GM12865 (cell line): ENCODE measurements at regions not wholly inside any gene's neighbourhood (a gene's known extent, or its start where the extent isn't known, plus 50 kb on each side); places are given as distances from the start of the nearest gene placed in this dataset.

Experiments
- DNase-seq: peaks from one replicate; pipeline ENCODE4 v3.0.0; 2010; ENCODE audit warnings: low read depth
- H3K4me3 ChIP-seq: 2 replicates; pipeline ENCODE4 v1.5.1; 2011; ENCODE audit warnings: mild to moderate bottlenecking, low read depth, low read length, control low read depth
- TF ChIP-seq, protein P1 (sequence below): IDR thresholded peaks from 2 replicates; pipeline ENCODE4 v1.5.1; 2011; ENCODE audit warnings: low read length, control low read depth, low read depth, inconsistent platforms; ENCODE audit not compliant: insufficient read depth; ENCODE audit errors: missing control alignments

DNA sequence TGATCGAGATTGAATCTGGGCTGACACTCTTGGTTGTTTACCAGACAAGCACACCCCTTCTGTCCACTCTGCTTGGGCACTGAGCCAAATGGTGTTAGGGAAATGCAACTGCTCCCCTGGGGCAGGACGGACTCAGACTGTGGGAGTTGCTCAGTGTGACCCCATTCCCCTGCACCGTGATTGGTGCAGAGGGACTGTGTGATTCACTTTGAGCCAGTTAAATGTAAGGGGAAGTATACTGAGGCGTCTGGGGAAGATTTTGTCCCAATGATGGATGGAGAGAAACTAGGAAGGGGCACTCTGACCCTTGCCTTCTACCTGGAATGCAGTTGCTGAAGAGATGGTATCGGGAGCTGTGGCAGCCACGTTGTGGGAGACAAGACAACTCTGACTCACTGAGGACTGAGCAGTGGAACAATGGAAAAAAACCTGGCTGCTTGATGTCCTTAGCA is 196.0 kb upstream of the ANKRD55 start:
- no peak for DNase-seq
- no peak overlapping the region for H3K4me3 ChIP-seq

DNA sequence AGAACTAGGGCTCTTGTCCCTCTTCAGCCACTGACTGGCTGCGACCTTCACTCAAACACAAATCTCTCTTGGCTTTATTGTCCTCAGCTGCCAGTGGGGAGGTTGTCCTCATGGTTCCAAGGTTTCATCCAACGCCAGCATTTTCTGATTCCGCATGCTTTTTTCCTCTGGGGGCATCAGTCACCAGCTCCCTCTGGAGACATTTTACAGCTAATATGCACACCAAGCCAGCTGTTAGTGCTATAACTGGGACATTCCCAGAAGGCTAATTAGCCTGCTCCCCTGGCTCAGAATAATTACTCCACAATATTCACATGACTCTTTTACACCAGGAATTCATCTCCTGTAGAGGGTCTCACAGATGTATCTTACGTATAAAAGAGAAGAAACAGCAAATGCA is 193.6 kb upstream of the ANKRD55 start:
- TF ChIP-seq, protein P1, sequence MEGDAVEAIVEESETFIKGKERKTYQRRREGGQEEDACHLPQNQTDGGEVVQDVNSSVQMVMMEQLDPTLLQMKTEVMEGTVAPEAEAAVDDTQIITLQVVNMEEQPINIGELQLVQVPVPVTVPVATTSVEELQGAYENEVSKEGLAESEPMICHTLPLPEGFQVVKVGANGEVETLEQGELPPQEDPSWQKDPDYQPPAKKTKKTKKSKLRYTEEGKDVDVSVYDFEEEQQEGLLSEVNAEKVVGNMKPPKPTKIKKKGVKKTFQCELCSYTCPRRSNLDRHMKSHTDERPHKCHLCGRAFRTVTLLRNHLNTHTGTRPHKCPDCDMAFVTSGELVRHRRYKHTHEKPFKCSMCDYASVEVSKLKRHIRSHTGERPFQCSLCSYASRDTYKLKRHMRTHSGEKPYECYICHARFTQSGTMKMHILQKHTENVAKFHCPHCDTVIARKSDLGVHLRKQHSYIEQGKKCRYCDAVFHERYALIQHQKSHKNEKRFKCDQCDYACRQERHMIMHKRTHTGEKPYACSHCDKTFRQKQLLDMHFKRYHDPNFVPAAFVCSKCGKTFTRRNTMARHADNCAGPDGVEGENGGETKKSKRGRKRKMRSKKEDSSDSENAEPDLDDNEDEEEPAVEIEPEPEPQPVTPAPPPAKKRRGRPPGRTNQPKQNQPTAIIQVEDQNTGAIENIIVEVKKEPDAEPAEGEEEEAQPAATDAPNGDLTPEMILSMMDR: no peak
- no peak overlapping the region for H3K4me3 ChIP-seq
- DNase-seq: no peak

More for the DNA sequence above, 196.0 kb upstream of the ANKRD55 start:
- TF ChIP-seq, protein P1: no peak

DNA sequence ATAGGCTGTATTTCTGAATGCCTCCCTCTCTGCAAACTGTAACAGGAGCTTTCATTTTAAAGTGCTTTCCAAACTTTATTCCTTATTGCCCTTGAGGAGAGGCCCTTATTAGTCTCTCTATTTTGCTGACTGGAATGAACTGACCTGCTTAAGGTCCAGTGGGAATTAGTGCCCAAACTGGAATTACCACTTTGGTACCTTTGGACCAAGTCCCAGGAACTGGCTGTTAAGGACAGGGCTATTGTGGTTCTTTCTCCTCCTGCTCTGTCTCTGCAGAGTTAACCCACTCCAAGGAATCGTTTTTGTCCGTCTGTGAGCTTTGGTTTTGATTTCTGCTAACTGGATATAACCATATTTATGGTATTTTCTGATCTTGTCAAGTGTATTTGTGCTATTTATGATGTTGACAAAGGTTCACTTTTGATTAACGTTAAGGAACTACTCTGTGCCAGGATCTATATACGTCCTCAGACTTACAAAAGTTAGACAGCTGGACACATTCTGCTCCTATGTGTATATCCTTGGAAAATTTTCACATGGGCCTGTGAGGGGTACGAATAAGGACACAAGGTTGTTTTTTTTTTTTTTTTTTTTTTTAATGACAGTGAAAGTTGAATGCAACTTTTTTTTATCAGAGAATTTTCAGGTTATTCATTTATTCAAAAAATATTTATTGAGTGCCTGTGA is 189.1 kb upstream of the ANKRD55 start:
- no peak for DNase-seq
- H3K4me3 ChIP-seq: no peak overlapping the region
- TF ChIP-seq, protein P1: no peak

DNA sequence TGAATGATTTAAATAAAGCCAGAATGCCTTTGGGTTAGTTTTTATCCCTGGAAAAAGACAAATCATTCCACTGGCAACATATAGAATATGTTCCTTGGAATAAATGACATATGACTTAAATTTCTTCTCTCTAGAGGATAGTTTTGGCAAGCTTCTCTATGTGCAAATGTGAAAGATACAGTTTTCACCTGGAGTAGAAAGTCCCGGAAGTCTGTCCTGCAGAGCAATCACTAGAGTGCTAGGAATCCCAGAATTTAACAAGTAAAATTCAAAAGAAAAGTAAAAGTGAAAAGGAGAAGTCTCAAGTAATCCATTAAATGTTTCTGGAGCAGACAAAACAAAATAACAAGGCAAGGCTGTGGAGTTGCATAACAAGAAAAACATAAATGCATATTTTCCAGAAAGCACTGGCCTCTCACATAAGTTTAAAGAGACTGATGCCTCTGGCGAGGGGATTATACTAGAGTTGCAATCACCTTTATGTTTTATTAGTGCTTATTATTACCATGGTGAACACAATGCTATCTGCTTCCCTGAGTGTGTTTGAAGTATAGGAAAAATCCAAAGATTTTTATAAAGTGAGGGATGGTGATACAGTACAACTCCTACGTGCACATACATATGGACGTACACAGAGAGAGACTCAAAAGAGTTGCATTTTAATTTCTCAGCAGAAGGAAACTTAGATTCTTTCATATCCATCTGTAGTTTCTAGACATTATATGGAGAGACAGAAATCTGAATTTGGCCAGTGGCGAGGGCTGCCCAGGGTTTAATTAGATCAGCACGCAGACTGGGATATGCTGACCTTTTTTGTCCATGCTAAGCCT is 188.3 kb upstream of the ANKRD55 start:
- no peak for DNase-seq
- TF ChIP-seq, protein P1: no peak
- H3K4me3 ChIP-seq: no peak overlapping the region

DNA sequence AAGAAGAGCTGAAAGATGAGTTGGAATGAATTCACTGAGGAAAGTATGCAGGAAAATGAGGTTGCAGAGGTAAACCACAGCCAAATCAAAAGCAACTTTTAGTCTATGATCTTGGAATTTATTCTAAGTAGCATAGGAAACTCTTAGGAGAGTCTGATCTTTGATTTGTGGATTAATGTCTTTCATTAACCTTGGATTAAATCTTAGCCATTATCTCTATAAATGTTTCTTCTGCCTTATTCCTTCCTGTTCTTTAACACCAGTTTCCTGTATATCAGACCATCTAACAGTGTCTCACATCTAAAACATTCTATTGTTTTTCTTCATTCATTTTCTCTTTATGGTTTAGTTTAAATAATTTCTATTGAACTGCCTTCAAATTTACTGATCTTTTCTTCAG is 187.2 kb upstream of the ANKRD55 start:
- H3K4me3 ChIP-seq: no peak overlapping the region
- TF ChIP-seq, protein P1: no peak

DNA sequence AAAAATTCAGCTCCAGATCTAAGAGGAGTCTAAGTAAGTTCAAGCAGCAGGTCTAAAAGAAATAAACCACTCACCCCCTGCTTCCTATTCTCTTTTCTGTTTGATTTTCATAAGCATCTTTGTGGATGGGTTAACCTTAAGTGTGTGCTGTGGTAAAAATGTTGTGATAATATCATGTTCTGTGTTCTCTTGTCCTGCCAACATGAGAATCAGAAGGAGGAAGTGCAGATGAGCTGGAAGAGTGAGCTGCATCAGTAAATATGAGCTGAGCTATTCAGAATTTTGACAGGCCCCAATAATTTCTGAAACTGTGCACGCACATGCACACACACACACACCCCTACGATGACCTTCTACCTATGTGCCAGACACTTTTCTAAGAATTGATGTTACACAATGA is 186.5 kb upstream of the ANKRD55 start:
- H3K4me3 ChIP-seq: no peak overlapping the region
- DNase-seq: no peak
- TF ChIP-seq, protein P1: no peak

More for the DNA sequence above, 187.2 kb upstream of the ANKRD55 start:
- DNase-seq: no peak

DNA sequence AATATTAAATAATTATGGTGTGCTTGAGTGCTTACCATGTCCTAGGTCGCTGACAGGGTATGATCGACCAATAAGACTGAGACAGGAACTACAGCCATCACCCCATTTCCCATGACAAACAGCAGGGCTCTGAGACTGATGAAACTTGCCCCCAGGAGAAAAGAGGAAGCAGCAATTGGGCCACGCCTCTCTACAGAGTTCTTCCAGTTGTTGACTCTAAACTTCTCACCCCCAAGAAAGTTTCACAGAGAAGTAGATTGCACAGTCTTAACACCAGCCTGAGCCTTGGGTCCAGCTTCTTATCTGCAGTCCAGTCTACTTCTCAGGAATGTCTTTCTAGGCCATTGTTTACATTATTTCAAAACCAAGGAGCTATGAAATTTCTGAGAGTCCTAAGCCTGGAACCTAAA is 182.2 kb upstream of the ANKRD55 start:
- peak; percentile 83 for DNase-seq
- H3K4me3 ChIP-seq: peak overlapping the region; percentile 25

More for the DNA sequence above, 182.2 kb upstream of the ANKRD55 start:
- TF ChIP-seq, protein P1: no peak
